ENCODE measurements at regions not wholly inside any gene's neighbourhood (a gene's known extent, or its start where the extent isn't known, plus 50 kb on each side); places are given as distances from the start of the nearest gene placed in this dataset.

DNA sequence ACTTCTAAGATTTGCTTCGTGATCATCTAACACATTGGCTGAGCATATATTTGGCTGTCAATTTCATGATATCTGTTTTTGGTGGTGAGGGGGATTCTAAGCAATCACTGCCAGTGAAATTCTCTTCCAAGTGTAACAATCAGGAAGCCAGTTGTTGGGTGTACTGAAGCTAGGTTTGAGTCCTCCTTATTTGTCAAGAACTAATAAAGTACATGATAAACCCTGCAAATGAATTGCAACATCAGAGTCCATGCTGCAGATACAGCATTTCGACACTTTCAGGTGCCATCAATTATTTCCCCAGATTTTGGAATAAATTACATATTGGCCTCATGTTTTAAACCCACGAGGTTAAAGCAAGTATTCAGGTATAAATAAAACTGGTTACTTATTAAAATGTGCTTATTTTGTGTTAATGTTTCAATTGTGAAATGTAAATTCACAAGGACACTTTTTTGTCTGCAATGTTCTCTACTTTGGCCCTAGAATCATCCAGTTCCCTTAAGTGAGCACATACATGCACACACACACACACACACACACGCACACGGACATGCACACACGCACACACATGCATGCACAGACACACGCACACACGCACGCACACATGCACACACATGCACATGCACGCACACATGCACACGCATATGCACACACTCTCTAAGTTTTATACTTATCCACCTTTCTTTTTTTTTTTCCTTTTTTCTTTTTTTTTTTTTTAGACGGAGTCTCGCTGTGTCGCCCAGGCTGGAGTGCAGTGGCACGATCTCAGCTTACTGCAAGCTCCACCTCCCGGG, 510.2 kb upstream of the KLF6 start:
- Histone ChIP-seq H3K4me1 (ENCODE audit: control insufficient read depth in 4 of 4, insufficient read depth in 4 of 4, low read length in 3 of 4) (no peaks in the 10 kb centered on the region), H3K4me3 (ENCODE audit: low read depth in 1 of 3, low read length in 3 of 3) (no peak overlapping the region), H3K27me3 (ENCODE audit: control insufficient read depth in 4 of 4, insufficient read depth in 4 of 4, low read length in 3 of 4) (no peaks in the 10 kb centered on the region), H3K36me3 (ENCODE audit: control insufficient read depth in 4 of 4, insufficient read depth in 3 of 4, low read depth in 1 of 4, low read length in 3 of 4) (no peaks in the 10 kb centered on the region), H3K9me3 (ENCODE audit: control insufficient read depth in 4 of 4, low read length in 3 of 4) (no peaks in the 10 kb centered on the region), H3K9ac (ENCODE audit: low read depth in 1 of 2, low read length in 2 of 2) (no peak overlapping the region), H3K27ac (ENCODE audit: low read depth in 1 of 2, low read length in 2 of 2) (no peak overlapping the region)
- no peak for DNase-seq (ENCODE audit: low spot score)
- WGBS: 89% methylated on average over 16 of the region's 16 CpGs
- no peak for TF ChIP-seq CTCF (IDR thresholded peaks at IDR 0.05; ENCODE audit: low read depth, low read length, missing input control)
- no peak for TF ChIP-seq FOXA1 (IDR thresholded peaks at IDR 0.05)
- TF ChIP-seq RAD21 (IDR thresholded peaks at IDR 0.05): no peak
- TF ChIP-seq FOXA2 (IDR thresholded peaks at IDR 0.05): no peak
- TF ChIP-seq YY1 (IDR thresholded peaks at IDR 0.05): no peak
- no peak for TF ChIP-seq TAF1 (conservative IDR thresholded peaks at IDR 0.05)
- no peak for TF ChIP-seq REST (IDR thresholded peaks at IDR 0.05)
- no peak for TF ChIP-seq JUND (IDR thresholded peaks at IDR 0.05)
- no peak for TF ChIP-seq HNF4A (conservative IDR thresholded peaks at IDR 0.05)
- TF ChIP-seq NR2F2 (IDR thresholded peaks at IDR 0.05): no peak
- TF ChIP-seq, protein P1, sequence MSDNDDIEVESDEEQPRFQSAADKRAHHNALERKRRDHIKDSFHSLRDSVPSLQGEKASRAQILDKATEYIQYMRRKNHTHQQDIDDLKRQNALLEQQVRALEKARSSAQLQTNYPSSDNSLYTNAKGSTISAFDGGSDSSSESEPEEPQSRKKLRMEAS (IDR thresholded peaks at IDR 0.05): no peak
- TF ChIP-seq RXRA (IDR thresholded peaks at IDR 0.05): no peak
- TF ChIP-seq, protein P2, sequence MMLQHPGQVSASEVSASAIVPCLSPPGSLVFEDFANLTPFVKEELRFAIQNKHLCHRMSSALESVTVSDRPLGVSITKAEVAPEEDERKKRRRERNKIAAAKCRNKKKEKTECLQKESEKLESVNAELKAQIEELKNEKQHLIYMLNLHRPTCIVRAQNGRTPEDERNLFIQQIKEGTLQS (IDR thresholded peaks at IDR 0.05): no peak
- TF ChIP-seq HNF4G (IDR thresholded peaks at IDR 0.05): no peak
- no peak for TF ChIP-seq ZBTB33 (IDR thresholded peaks at IDR 0.05)

GRCh38 chr10:4294271-4294670, 509.3 kb upstream of the KLF6 start:
- no peak overlapping the region for H3K4me3 ChIP-seq (ENCODE audit: low read depth in 1 of 3, low read length in 3 of 3)
- WGBS: 91% methylated on average over 5 of the region's 5 CpGs
- no peak for TF ChIP-seq REST (IDR thresholded peaks at IDR 0.05)
- TF ChIP-seq RXRA (IDR thresholded peaks at IDR 0.05): no peak
- no peak for TF ChIP-seq EGR1 (IDR thresholded peaks at IDR 0.05; ENCODE audit: low read depth in 2 of 2)
- TF ChIP-seq, protein P2 (IDR thresholded peaks at IDR 0.05): no peak
- no peak for TF ChIP-seq NR2F2 (IDR thresholded peaks at IDR 0.05)
- no peak for TF ChIP-seq GABPA (IDR thresholded peaks at IDR 0.05 in 1 of 2, conservative IDR thresholded peaks at IDR 0.05 in 1 of 2)
- TF ChIP-seq FOXA2 (IDR thresholded peaks at IDR 0.05): no peak
- TF ChIP-seq HNF4A (conservative IDR thresholded peaks at IDR 0.05): no peak
- no peak for TF ChIP-seq RAD21 (IDR thresholded peaks at IDR 0.05)
- no peak for TF ChIP-seq ZBTB33 (IDR thresholded peaks at IDR 0.05)

More at GRCh38 chr10:4294271-4294670, 509.3 kb upstream of the KLF6 start:
- Histone ChIP-seq H3K9ac (ENCODE audit: low read depth in 1 of 2, low read length in 2 of 2) (no peak overlapping the region), H3K9me3 (ENCODE audit: control insufficient read depth in 4 of 4, low read length in 3 of 4) (no peaks in the 10 kb centered on the region), H3K4me1 (ENCODE audit: control insufficient read depth in 4 of 4, insufficient read depth in 4 of 4, low read length in 3 of 4) (no peaks in the 10 kb centered on the region), H3K36me3 (ENCODE audit: control insufficient read depth in 4 of 4, insufficient read depth in 3 of 4, low read depth in 1 of 4, low read length in 3 of 4) (no peaks in the 10 kb centered on the region), H3K27ac (ENCODE audit: low read depth in 1 of 2, low read length in 2 of 2) (no peak overlapping the region), H3K27me3 (ENCODE audit: control insufficient read depth in 4 of 4, insufficient read depth in 4 of 4, low read length in 3 of 4) (no peaks in the 10 kb centered on the region)
- no peak for DNase-seq (ENCODE audit: low spot score)

Data from liver (tissue), 8 donors.